Right lobe of liver (tissue), 4 donors: ENCODE measurements at regions not wholly inside any gene's neighbourhood (a gene's known extent, or its start where the extent isn't known, plus 50 kb on each side); places are given as distances from the start of the nearest gene placed in this dataset.

Experiments used
- POLR2A ChIP-seq: fragments of 450-650 bp; IDR thresholded peaks from one replicate; pipeline ENCODE4 v1.6.1; 2017; ENCODE audit warnings: antibody characterized with exemption, mild to moderate bottlenecking
- TF ChIP-seq, protein P1 (sequence below), 4 donors: fragments of 200-600 bp in 3 of 4; fragments of 450-650 bp in 1 of 4; IDR thresholded peaks; one replicate each; pipeline versions ENCODE4 v1.5.1 to v1.8.0; 2016 to 2022; ENCODE audit warnings: antibody characterized with exemption in 4 of 4, mild to moderate bottlenecking in 2 of 4
- donor health status: DM: no; HTN: no; CAD: no.
- donor health status: DM: no; HTN: no; CAD: no.
- donor health status: DM: no; HTN: yes; CAD: no.

DNA sequence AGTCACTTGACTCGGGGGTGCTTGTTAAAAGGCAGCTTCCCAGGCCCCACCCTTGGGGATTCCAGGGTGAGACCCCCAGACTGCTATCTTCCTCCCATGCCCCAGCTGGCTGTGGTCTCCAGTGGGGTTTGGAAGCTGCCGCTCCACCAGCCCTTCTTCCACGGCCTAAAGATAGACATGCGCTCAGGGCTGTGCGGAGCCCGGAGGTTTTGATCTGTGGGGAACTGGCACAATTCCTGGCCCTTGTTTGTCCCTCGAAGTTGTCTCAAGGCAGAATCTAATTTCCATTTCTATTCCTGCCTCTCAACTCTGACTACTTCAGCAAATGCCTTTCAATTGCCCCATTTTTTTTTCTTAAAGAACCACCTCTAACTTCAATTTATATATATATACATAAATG lies 120.7 kb upstream of the SRSF6 start:
- TF ChIP-seq, protein P1, sequence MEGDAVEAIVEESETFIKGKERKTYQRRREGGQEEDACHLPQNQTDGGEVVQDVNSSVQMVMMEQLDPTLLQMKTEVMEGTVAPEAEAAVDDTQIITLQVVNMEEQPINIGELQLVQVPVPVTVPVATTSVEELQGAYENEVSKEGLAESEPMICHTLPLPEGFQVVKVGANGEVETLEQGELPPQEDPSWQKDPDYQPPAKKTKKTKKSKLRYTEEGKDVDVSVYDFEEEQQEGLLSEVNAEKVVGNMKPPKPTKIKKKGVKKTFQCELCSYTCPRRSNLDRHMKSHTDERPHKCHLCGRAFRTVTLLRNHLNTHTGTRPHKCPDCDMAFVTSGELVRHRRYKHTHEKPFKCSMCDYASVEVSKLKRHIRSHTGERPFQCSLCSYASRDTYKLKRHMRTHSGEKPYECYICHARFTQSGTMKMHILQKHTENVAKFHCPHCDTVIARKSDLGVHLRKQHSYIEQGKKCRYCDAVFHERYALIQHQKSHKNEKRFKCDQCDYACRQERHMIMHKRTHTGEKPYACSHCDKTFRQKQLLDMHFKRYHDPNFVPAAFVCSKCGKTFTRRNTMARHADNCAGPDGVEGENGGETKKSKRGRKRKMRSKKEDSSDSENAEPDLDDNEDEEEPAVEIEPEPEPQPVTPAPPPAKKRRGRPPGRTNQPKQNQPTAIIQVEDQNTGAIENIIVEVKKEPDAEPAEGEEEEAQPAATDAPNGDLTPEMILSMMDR (IDR thresholded peaks at IDR 0.05), result no peak
- TF ChIP-seq POLR2A, result no peak
